ENCODE measurements at regions not wholly inside any gene's neighbourhood (a gene's known extent, or its start where the extent isn't known, plus 50 kb on each side); places are given as distances from the start of the nearest gene placed in this dataset.

GRCh38 chr22:47634347-47634746, 871.9 kb downstream of the TBC1D22A start:
- no peak for TF ChIP-seq CTCF (tag by site-specific recombination; IDR thresholded peaks at IDR 0.05)
- no peak for TF ChIP-seq ZXDB (tag by site-specific recombination; IDR thresholded peaks at IDR 0.05)
- TF ChIP-seq PRDM10 (tag by site-specific recombination; IDR thresholded peaks at IDR 0.05): no peak
- TF ChIP-seq ZNF513 (tag by site-specific recombination; IDR thresholded peaks at IDR 0.05): no peak
- TF ChIP-seq ZNF423 (tag by site-specific recombination; IDR thresholded peaks at IDR 0.05): no peak
- TF ChIP-seq ZNF645 (tag by site-specific recombination; IDR thresholded peaks at IDR 0.05): no peak
- TF ChIP-seq KLF10 (tag by site-specific recombination; IDR thresholded peaks at IDR 0.05): no peak
- TF ChIP-seq BCL11A (tag by site-specific recombination; IDR thresholded peaks at IDR 0.05; ENCODE audit: low read depth): no peak
- TF ChIP-seq ZNF548 (tag by site-specific recombination; IDR thresholded peaks at IDR 0.05): no peak
- TF ChIP-seq ZNF169 (tag by site-specific recombination; IDR thresholded peaks at IDR 0.05): no peak
- no peak for TF ChIP-seq HOXA7 (CRISPR knock-in tag; IDR thresholded peaks at IDR 0.05; ENCODE audit: borderline replicate concordance)
- TF ChIP-seq, protein P1, sequence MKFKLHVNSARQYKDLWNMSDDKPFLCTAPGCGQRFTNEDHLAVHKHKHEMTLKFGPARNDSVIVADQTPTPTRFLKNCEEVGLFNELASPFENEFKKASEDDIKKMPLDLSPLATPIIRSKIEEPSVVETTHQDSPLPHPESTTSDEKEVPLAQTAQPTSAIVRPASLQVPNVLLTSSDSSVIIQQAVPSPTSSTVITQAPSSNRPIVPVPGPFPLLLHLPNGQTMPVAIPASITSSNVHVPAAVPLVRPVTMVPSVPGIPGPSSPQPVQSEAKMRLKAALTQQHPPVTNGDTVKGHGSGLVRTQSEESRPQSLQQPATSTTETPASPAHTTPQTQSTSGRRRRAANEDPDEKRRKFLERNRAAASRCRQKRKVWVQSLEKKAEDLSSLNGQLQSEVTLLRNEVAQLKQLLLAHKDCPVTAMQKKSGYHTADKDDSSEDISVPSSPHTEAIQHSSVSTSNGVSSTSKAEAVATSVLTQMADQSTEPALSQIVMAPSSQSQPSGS (tag by site-specific recombination; IDR thresholded peaks at IDR 0.05; ENCODE audit: low read depth): no peak
- TF ChIP-seq, protein P2, sequence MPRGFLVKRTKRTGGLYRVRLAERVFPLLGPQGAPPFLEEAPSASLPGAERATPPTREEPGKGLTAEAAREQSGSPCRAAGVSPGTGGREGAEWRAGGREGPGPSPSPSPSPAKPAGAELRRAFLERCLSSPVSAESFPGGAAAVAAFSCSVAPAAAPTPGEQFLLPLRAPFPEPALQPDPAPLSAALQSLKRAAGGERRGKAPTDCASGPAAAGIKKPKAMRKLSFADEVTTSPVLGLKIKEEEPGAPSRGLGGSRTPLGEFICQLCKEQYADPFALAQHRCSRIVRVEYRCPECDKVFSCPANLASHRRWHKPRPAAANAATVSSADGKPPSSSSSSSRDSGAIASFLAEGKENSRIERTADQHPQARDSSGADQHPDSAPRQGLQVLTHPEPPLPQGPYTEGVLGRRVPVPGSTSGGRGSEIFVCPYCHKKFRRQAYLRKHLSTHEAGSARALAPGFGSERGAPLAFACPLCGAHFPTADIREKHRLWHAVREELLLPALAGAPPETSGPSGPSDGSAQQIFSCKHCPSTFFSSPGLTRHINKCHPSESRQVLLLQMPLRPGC (tag by site-specific recombination; IDR thresholded peaks at IDR 0.05): no peak
- TF ChIP-seq SP2 (tag by site-specific recombination; IDR thresholded peaks at IDR 0.05): no peak
